GM12878 (cell line): ENCODE measurements at regions not wholly inside any gene's neighbourhood (a gene's known extent, or its start where the extent isn't known, plus 50 kb on each side); places are given as distances from the start of the nearest gene placed in this dataset.

ENCODE experiments used
- CHD1 ChIP-seq: IDR thresholded peaks from 2 replicates; pipeline ENCODE4 v1.6.1; 2012; ENCODE audit warnings: low read depth, low read length, improper control_type of control experiment
- CTCF ChIP-seq, 3 experiments: IDR thresholded peaks in 2 of 3; conservative IDR thresholded peaks in 1 of 3; 2 replicates each; pipeline ENCODE4 v1.5.1; 2011; ENCODE audit warnings: low read depth in 3 of 3, low read length in 3 of 3, mild to moderate bottlenecking in 3 of 3, control low read depth in 2 of 3, moderate library complexity in 2 of 3, inconsistent platforms in 1 of 3, mixed read lengths in 1 of 3; ENCODE audit not compliant: control insufficient read depth in 2 of 3, insufficient read depth in 1 of 3; ENCODE audit errors: extremely low read depth in 1 of 3
- IRF3 ChIP-seq: fragments of 450-650 bp; IDR thresholded peaks from 2 replicates; pipeline ENCODE4 v1.6.1; 2014; ENCODE audit warnings: mild to moderate bottlenecking
- NBN ChIP-seq: fragments of 450-650 bp; IDR thresholded peaks from 2 replicates; pipeline ENCODE4 v1.6.1; 2016
- SP1 ChIP-seq: IDR thresholded peaks from one replicate; pipeline ENCODE4 v1.6.1; 2011; ENCODE audit warnings: low read depth, low read length

- TF ChIP-seq CTCF (IDR thresholded peaks at IDR 0.05 in 2 of 3, conservative IDR thresholded peaks at IDR 0.05 in 1 of 3; ENCODE audit: control insufficient read depth in 2 of 3, extremely low read depth in 1 of 3, insufficient read depth in 1 of 3, low read depth in 3 of 3, low read length in 3 of 3) (no peak), SP1 (no peak), IRF3 (no peak), CHD1 (no peak), NBN (no peak)
These were observed 655.5 kb upstream of the FLRT2 start for GRCh38 chr14:84874436-84874835.
